T-helper 1 cell treated with Interleukin-12 subunit alpha and Interleukin-12 subunit beta and Interleukin-4 antibody, amounts not matched to agents 30 μg/mL and 1 μg/mL, for 36 hours (primary cell): ENCODE measurements at regions not wholly inside any gene's neighbourhood (a gene's known extent, or its start where the extent isn't known, plus 50 kb on each side); places are given as distances from the start of the nearest gene placed in this dataset.
A peak's percentile ranks its signal among the peaks of the same experiment; 100 is the strongest.

Experiments used
- H3K27ac Mint-ChIP-seq: one replicate; pipeline ENCODE4 v1.8.0; 2021; ENCODE audit warnings: mild to moderate bottlenecking, mixed read lengths
- H3K27me3 Mint-ChIP-seq: one replicate; pipeline ENCODE4 v1.8.0; 2021; ENCODE audit warnings: low read depth, mixed read lengths
- H3K36me3 Mint-ChIP-seq: one replicate; pipeline ENCODE4 v1.8.0; 2021; ENCODE audit warnings: low read depth, mixed read lengths
- H3K4me1 Mint-ChIP-seq: one replicate; pipeline ENCODE4 v1.8.0; 2021; ENCODE audit warnings: low read depth, mixed read lengths
- H3K4me3 Mint-ChIP-seq: one replicate; pipeline ENCODE4 v1.8.0; 2021; ENCODE audit warnings: mild to moderate bottlenecking, moderate library complexity, mixed read lengths
- H3K9me3 Mint-ChIP-seq: one replicate; pipeline ENCODE4 v1.8.0; 2021; ENCODE audit warnings: mixed read lengths

DNA sequence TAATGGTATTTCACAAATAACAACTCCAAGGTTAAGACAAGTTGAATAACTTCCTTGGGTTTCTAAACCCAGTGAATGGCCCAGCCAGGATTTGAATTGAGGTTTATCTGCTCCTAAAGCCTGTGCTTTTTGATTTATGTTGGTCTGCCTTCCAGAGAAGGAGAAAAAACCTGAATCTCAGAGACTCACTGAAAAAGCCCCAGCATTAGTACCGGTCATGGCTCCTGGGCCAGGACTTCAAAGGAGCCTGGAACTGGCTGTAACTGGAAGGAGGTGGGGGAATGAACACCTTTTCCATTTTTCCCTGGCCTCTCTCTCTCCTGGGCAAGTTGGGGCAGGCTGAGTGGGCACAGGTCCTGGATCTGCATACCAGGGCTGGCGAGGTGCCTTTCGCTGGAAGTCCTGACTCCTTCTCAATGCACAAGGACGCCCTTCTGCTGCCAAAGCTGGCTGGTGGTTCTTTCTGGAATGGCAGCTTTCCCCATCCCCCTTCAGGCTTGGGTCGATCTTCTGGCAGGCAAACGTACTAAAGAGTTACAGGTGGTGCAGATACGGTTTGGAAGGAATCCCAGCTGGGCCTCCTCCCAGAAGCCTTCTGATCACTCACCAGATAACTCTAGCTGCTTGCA, 268.2 kb downstream of the PTEN start:
- Mint-ChIP-seq H3K27ac (no peak overlapping the region), H3K4me1 (peaks cover 3% of the 10 kb centered on the region), H3K9me3 (peaks cover 13% of the 10 kb centered on the region), H3K27me3 (peaks cover 10% of the 10 kb centered on the region), H3K4me3 (no peak overlapping the region), H3K36me3 (peaks cover 5% of the 10 kb centered on the region)

DNA sequence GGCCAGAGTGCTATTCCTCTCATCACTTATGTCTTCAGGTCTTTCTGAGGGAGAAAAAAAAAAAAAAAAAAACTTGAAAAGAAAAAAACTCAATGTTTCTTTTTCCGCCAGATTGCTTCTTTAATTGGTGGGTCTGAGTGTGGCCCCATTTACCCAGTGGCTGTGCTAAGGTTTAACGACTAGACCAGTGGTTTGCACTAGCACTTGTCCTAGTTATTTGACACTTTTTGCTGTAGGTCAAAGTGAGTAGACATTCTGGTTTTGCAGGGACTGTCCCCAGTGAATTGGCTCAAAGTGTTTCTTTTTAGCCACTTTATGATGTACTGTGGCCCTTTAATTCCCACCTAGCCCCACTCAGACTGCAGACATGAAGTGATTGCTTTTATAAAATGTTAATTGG, 273.3 kb downstream of the PTEN start:
- Mint-ChIP-seq H3K9me3 (peaks cover 5% of the 10 kb centered on the region), H3K36me3 (peaks cover 3% of the 10 kb centered on the region), H3K27me3 (no peaks in the 10 kb centered on the region), H3K27ac (no peak overlapping the region), H3K4me1 (peaks cover 16% of the 10 kb centered on the region), H3K4me3 (no peak overlapping the region)

DNA sequence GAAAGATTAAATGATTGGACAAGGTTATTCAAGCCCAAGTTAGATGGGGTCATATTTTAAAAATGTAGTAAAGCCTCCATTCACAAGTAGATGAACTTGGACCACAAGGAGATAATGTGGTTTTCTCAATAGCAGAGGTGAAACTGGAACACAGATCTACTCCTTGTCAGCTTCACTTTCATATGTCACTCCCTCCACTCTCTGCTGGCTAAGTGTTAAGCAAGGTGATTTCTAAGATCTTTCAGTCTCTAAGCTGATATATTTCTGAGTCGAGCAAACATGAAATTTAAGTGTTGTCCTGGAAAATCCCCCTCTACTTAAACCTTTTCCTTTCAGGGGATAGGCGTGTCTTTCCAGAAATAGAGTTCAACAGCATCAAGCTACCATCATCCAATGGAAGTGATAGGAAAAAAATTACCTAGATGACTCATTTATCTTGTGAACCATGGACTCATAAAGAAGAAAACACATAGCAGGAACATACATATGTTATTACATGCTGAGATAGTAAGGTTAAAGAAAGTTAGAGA, 275.0 kb downstream of the PTEN start:
- peaks cover 16% of the 10 kb centered on the region for H3K4me1 Mint-ChIP-seq
- peaks cover 5% of the 10 kb centered on the region for H3K36me3 Mint-ChIP-seq
- H3K27ac Mint-ChIP-seq: no peak overlapping the region
- peak overlapping the region; percentile 25 for H3K4me3 Mint-ChIP-seq
- H3K27me3 Mint-ChIP-seq: peaks cover 4% of the 10 kb centered on the region
- H3K9me3 Mint-ChIP-seq: peaks cover 5% of the 10 kb centered on the region

DNA sequence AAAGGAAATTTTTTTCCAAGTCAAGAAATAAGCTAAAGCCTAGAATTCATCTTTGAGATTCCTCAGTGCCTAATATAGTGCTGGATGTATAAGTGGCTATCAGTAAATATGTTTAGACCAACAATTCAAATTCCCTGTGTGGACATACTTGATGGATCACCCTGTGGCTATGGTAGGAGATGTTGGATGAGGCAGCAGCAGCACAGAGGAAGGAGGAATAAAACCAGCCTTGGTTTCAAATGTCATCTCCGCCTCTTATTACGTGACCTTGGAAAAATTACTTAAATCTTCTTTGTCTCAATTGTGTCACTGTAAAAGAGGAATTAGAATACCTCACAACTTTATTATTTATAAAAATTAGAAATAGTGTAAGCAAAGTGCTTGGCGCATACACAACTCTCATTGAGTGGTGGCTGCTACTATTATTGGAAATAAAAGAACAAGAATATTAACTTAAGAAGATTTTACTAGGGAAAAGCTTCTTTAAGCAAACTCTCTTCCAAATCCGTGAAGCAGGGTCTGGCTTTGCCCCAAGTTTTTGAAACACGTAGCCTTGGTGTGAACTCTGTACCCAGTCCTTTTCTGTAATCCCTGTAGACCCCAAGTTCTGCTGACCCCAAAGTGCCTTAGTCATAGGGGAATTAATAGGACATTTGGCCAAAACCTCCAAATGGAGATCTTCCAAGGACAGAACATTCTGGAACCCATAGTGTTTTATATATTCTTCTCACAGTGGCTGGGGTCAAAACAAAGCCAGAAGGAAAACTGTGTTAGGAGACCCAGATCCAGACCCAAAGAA, 283.8 kb downstream of the PTEN start:
- peaks cover 17% of the 10 kb centered on the region for H3K27me3 Mint-ChIP-seq
- peaks cover 12% of the 10 kb centered on the region for H3K36me3 Mint-ChIP-seq
- H3K9me3 Mint-ChIP-seq: peaks cover 4% of the 10 kb centered on the region
- peaks cover 4% of the 10 kb centered on the region for H3K4me1 Mint-ChIP-seq
- no peak overlapping the region for H3K4me3 Mint-ChIP-seq
- no peak overlapping the region for H3K27ac Mint-ChIP-seq

DNA sequence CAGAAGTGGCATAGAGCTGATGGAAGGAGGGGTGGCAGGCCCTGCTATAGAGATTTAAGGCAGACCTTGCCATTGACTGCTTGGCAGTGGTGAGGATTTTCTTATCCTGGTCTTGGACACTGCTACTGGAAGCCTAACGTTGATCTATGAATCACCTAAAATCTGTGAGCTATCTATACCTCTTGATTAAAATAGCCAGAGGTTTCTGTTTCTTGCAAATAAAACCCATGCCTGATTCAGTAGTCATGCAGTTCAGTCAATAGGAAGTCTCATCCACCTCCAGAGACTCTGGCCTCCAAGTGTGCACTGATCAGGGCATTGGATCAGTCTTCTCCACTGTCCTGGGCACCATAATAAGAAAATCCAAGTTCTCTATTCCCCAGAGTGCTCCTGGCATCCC, 286.5 kb downstream of the PTEN start:
- Mint-ChIP-seq H3K27me3 (peaks cover 13% of the 10 kb centered on the region), H3K36me3 (peaks cover 22% of the 10 kb centered on the region), H3K9me3 (peaks cover 18% of the 10 kb centered on the region), H3K4me3 (no peak overlapping the region), H3K27ac (no peak overlapping the region), H3K4me1 (peaks cover 23% of the 10 kb centered on the region)

DNA sequence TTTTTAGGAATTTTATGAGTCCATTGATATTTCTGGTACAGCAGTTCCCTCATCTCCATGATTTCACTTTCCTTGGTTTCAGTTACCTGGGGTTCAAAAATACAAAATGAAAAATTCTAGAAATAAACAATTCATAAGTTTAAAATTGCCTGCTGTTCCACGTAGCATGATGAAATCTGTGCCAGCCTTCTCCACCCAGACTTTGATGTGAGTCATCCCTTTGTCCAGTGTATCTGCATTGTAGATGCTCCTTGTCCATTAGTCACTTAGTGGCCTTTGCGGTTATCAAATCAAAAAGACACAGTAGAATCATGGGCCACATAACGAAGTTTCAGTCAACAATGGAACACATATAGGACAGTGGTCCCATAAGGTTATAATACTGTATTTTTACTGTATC, 286.9 kb downstream of the PTEN start:
- H3K36me3 Mint-ChIP-seq: peaks cover 25% of the 10 kb centered on the region
- peaks cover 18% of the 10 kb centered on the region for H3K9me3 Mint-ChIP-seq
- H3K4me3 Mint-ChIP-seq: no peak overlapping the region
- no peak overlapping the region for H3K27ac Mint-ChIP-seq
- peaks cover 24% of the 10 kb centered on the region for H3K4me1 Mint-ChIP-seq
- H3K27me3 Mint-ChIP-seq: peaks cover 10% of the 10 kb centered on the region

DNA sequence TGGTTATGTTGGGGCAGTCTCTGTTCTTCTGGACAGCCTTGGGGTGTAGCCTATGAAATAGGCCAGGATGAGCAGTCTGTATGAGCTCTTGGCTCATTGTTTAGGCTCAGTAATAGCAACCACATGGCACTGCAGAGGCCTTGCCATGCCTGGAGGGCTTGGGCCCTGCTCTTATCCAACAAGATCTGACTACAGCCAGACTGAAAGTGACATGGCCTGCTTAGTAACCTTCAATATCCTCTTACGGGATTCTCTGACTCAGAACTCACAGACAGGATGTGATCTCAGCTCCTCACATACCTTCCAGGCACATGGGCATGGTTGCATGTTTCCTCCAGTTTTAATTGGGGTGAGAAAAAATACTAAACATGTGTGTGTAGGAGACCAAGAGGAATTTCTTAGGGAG, 289.3 kb downstream of the PTEN start:
- H3K9me3 Mint-ChIP-seq: peaks cover 18% of the 10 kb centered on the region
- peaks cover 25% of the 10 kb centered on the region for H3K36me3 Mint-ChIP-seq
- H3K27ac Mint-ChIP-seq: peak overlapping the region; percentile 97
- H3K4me1 Mint-ChIP-seq: peaks cover 25% of the 10 kb centered on the region
- H3K4me3 Mint-ChIP-seq: peak overlapping the region; percentile 36
- H3K27me3 Mint-ChIP-seq: no peaks in the 10 kb centered on the region

DNA sequence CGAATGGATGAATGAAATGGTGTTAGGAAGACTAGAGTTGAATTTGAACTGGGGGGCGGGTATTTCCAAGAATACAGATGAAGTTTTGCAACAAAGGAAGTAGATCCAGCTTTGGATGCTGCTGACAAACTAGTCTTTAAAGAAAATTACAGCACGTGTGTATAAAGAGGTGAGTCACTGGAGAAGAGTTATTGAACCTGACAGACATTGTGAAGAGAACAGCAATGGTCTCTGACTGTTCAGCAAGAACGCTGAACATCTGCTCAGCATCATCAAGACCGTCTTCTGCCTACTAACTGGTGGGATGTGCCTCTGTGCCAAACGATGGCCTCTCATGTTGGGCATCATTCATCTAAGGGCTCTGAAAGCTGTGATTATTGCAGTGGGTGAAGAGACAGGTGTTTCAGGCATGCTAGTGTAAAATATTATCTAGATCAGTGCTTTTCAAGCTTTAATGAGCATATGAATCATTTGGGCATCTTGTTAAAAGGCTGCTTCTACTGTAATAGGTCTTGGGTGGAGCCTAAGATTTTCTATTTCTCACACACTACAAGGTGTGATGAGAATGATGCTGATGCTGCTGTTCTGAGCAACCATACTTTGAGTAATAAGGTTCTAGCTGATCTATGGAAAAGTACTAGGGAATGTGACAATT, 291.3 kb downstream of the PTEN start:
- Mint-ChIP-seq H3K27ac (peak overlapping the region; percentile 2), H3K36me3 (peaks cover 21% of the 10 kb centered on the region), H3K9me3 (peaks cover 18% of the 10 kb centered on the region), H3K4me3 (no peak overlapping the region), H3K27me3 (no peaks in the 10 kb centered on the region), H3K4me1 (peaks cover 35% of the 10 kb centered on the region)

DNA sequence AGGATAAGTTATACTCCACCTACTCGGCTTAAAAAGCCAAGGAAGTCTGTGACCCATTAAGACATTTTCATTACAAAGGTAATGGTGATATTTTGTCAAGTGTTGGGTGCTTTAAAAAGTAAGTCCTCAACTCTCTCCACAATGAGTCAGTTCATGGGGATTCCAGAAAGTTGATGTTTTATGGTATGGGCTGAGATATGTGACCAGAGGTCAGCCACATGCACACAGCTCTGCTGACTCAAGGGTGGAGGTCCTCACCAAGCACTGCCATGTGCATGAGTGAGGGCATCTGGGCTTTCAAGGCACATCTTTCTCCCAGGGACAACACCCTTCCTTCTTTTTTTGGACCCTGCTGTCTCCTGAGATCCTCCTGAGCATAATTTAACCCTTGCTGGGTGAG, 292.9 kb downstream of the PTEN start:
- Mint-ChIP-seq H3K27ac (no peak overlapping the region), H3K36me3 (peaks cover 20% of the 10 kb centered on the region), H3K27me3 (no peaks in the 10 kb centered on the region), H3K9me3 (peaks cover 18% of the 10 kb centered on the region), H3K4me1 (peaks cover 35% of the 10 kb centered on the region), H3K4me3 (no peak overlapping the region)

DNA sequence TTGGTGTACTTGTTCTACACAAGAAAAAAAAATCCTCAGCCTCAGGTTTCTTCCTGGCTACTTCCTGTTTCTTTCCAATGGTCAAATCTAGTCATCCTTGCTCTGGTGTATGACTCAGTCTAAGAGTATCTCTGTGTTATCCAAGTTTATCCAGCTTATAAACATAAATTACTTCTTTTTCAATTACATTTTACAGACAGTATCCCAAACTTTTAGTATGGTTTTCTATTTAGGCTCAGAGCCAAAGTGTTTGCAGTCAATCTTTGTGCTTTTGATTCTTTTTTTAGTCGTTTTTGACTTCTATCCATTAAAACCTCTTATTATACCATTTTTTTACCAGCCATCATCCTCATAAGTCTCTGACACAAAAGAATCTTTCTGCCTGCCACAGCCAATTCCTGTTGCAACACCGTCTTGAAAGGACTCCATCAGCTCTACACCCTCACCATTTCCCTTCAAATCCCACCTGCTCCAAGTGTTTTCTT, 294.6 kb downstream of the PTEN start:
- no peak overlapping the region for H3K4me3 Mint-ChIP-seq
- no peaks in the 10 kb centered on the region for H3K27me3 Mint-ChIP-seq
- H3K27ac Mint-ChIP-seq: no peak overlapping the region
- peaks cover 26% of the 10 kb centered on the region for H3K4me1 Mint-ChIP-seq
- peaks cover 8% of the 10 kb centered on the region for H3K9me3 Mint-ChIP-seq
- peaks cover 11% of the 10 kb centered on the region for H3K36me3 Mint-ChIP-seq

DNA sequence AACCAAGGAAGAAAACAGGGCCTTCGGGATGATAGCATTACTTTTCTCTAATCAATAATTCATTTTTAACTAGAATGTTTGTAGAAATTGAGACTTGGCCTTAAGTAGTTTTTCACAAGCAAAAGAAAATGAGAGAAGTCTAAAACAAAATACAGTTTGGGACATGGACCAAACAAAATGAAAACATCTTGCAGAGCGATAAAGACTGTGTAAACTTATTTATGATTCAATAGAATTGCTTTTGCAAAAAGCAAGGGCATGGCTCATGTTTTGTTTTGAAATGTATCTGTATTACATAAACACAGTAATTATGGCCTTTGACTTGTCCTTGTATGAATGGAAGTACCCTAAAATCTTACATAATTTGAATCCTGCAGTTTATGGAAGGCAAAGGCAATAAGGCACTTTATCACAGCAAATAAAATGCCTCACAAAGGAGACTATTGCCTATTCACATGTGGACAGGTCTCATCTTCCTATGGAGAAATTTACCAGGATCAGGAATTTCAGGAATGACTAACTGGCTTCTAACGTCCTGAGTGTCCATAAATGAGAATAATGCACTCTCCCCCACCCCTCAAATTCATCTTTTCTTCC, 295.2 kb downstream of the PTEN start:
- Mint-ChIP-seq H3K36me3 (peaks cover 8% of the 10 kb centered on the region), H3K27me3 (no peaks in the 10 kb centered on the region), H3K4me3 (no peak overlapping the region), H3K27ac (no peak overlapping the region), H3K9me3 (peaks cover 8% of the 10 kb centered on the region), H3K4me1 (peaks cover 26% of the 10 kb centered on the region)

DNA sequence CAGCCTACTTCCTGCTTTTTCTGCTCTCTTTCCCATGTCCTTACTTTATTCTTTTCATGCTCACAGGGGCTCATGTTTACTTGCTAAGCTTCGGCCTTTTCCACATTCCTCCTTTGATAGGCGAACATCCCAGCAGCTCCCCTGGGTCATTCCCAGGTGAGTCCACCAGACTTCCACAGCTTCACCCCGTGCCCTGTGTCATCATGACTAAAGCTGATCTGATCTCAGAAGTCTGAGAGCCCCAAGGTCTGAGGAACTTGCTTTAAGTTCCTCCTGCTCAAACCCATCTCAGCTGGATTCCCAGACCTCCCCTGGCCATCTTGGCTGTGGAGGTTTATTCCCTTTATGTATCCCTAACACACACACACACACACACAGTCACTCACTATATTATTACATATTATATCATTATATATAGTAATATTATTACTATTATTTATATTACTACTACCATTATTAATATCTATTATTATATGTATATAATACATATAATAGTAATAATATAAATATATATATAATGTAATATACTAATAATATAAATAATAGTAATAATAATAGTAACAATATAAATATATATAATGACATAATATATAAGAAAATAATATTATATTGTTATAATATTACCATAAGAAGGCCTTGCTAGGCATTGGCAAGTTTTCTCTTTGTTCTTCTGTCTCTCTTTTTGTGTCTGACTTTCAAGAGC, 295.9 kb downstream of the PTEN start:
- Mint-ChIP-seq H3K4me3 (no peak overlapping the region), H3K4me1 (peaks cover 25% of the 10 kb centered on the region), H3K27ac (peak overlapping the region; percentile 55), H3K9me3 (peaks cover 6% of the 10 kb centered on the region), H3K27me3 (no peaks in the 10 kb centered on the region), H3K36me3 (peaks cover 7% of the 10 kb centered on the region)

DNA sequence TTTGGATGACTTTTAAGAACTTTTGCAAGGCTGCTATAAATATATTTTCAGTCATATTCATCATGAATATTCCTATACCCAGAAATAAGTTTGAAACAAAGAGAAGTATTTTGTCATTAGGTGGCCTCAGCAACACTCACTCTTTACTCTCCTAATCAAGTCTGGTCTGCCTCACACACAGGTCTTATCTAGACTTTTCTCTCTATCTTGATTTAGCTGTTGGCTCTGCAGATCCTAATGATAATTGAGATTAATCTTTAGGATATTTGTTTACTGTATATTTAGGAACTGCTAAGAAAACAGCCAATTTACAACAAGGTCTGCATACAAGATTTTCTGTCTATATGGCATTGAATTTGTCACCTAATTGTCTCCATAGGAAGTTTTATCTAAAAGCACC, 297.6 kb downstream of the PTEN start:
- H3K27ac Mint-ChIP-seq: no peak overlapping the region
- H3K9me3 Mint-ChIP-seq: no peaks in the 10 kb centered on the region
- peaks cover 2% of the 10 kb centered on the region for H3K36me3 Mint-ChIP-seq
- H3K4me1 Mint-ChIP-seq: peaks cover 18% of the 10 kb centered on the region
- H3K4me3 Mint-ChIP-seq: no peak overlapping the region
- H3K27me3 Mint-ChIP-seq: no peaks in the 10 kb centered on the region

DNA sequence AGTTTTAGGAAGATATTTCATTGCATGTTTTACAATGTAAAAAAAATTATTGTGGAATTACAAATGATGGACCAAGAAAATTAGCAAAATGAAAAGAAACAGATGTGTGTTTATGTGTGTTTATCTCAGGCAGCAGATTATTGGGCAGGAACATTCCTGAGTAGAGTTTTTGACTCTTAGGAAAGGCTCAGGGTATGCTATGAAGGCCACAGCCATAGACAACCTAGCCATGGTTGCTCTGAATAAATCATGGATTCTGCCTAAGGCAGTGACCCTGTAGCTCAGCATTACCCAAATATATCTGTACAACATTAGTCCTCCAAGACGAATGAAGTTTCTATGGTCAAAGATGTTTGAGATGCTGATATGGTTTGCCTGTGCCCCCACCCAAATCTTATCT, 298.3 kb downstream of the PTEN start:
- peaks cover 18% of the 10 kb centered on the region for H3K4me1 Mint-ChIP-seq
- H3K27ac Mint-ChIP-seq: no peak overlapping the region
- no peaks in the 10 kb centered on the region for H3K9me3 Mint-ChIP-seq
- H3K27me3 Mint-ChIP-seq: no peaks in the 10 kb centered on the region
- H3K36me3 Mint-ChIP-seq: peaks cover 2% of the 10 kb centered on the region
- H3K4me3 Mint-ChIP-seq: no peak overlapping the region
